LNCaP clone FGC (cell line): ENCODE measurements at regions not wholly inside any gene's neighbourhood (a gene's known extent, or its start where the extent isn't known, plus 50 kb on each side); places are given as distances from the start of the nearest gene placed in this dataset.

ENCODE experiments used
- DNase-seq: peaks from one replicate; pipeline ENCODE4 v3.0.0-alpha.2; 2011; ENCODE audit warnings: low read depth
- H3K4me3 ChIP-seq: 2 replicates; pipeline ENCODE4 v1.5.1; 2011; ENCODE audit warnings: mild to moderate bottlenecking, low read depth, low read length, control low read depth
- CTCF ChIP-seq: IDR thresholded peaks from 2 replicates; pipeline ENCODE4 v1.5.1; 2012; ENCODE audit warnings: mild to moderate bottlenecking; ENCODE audit not compliant: control insufficient read depth, insufficient read depth; ENCODE audit errors: extremely low read depth

DNA sequence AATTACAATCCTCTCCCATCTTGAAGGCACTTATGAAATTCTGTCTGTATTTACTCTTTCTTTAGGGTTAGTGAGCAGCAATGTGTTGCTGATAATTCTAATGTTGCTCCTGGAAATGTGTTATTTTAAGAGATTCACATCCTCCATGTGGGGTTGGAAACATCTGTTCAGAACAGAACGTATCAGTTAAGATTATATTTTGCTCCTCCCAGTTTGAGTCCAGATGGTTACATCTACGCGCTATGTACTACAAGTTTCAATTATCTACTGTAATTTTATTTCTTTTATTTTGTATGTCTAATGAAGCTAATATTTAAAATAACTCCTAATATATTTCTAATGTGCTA, 250.6 kb upstream of the KLF6 start:
- DNase-seq: no peak
- no peak overlapping the region for H3K4me3 ChIP-seq
- TF ChIP-seq CTCF: no peak

GRCh38 chr10:4034907-4035598, 250.0 kb upstream of the KLF6 start:
- no peak for DNase-seq
- no peak for TF ChIP-seq CTCF
- H3K4me3 ChIP-seq: no peak overlapping the region

GRCh38 chr10:4033341-4033896, 248.4 kb upstream of the KLF6 start:
- no peak overlapping the region for H3K4me3 ChIP-seq
- TF ChIP-seq CTCF: no peak
- DNase-seq: no peak

- no peak overlapping the region for H3K4me3 ChIP-seq
- TF ChIP-seq CTCF: no peak
- no peak for DNase-seq
Observed at GRCh38 chr10:4029866-4030265, 244.9 kb upstream of the KLF6 start.

DNA sequence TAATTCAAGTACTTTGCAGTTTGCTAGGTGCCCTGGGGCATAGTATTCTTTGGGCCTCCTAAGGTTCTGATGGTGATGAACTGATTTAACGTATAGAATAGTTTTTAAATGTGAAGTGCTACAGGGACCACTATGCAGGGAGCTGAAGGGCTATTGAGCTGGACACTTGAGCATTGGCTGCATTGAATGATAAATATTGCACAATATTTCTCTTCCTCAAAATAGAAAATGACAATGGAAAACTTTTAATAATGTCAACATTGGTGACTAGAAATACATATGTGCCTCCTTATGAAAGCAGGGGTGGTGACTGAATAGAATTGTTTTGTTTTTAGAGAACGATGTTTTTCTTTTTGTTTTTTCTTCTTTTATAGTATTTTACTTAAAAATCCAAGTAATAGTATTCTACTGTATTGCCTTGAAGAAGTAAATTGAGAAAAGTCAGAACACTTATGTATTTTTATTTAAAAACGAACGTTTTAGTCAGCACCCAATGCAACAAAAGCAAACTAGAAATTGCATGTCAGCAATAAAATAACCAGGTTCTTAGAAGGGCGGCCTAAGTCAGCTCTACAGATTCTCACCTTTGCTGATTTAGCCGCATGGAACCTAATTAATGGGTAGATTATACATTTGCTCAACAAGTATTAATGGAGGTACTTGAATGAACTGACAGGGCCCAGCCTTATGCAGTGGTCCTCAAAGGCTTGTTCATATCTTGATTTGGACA, 244.0 kb upstream of the KLF6 start:
- no peak for DNase-seq
- H3K4me3 ChIP-seq: no peak overlapping the region
- TF ChIP-seq CTCF: no peak

DNA sequence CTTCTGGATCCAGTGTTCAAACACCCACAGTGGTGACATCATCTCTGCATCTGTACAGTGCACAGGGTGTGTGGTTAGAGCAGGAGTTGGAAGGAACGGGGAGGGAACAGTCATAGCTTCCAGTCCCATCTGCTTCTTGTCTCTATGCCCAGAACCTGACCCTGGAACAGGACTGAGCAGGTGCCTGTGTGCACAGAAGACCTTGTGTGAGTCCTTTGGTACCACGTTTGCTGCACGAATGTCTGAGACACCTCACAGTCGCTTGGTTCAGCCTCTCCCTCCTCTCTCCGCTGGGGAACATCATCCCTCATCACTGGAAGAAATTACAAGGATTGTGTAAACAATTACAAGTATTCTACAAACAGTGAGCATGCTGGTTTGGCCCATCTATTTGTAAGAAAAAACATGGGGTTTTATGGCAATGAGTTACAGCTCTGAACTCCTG, 243.0 kb upstream of the KLF6 start:
- DNase-seq: no peak
- H3K4me3 ChIP-seq: no peak overlapping the region
- no peak for TF ChIP-seq CTCF

DNA sequence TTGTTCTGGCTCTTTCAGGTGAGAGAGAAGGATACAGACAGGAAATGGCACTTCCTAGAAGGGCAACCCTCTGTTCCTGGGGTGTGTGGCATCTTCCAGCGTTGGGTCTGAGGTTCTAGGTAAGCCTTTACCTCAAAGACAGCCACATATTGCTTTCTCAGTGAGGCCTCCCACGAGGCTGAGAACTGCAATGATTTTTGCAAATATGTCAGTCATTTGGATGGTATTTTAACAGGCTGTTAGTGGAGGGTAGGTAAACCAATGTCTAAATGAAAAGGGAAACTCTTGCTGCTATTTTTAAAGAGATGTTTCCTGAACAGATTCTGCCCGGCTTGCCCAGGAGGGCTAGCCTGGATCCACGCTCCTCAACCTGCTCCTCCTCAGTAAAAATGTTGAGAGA, 240.3 kb upstream of the KLF6 start:
- TF ChIP-seq CTCF: no peak
- H3K4me3 ChIP-seq: no peak overlapping the region
- no peak for DNase-seq
